ENCODE measurements at regions not wholly inside any gene's neighbourhood (a gene's known extent, or its start where the extent isn't known, plus 50 kb on each side); places are given as distances from the start of the nearest gene placed in this dataset.

GRCh38 chr5:117519957-117520500 lies 945.4 kb upstream of the SEMA6A start:
- 61% methylated on average over 3 of the region's 3 CpGs for WGBS
- Histone ChIP-seq H3K27me3 (replicated peaks; ENCODE audit: insufficient read depth) (no peaks in the 10 kb centered on the region), H3K36me3 (no peaks in the 10 kb centered on the region), H3K4me3 (no peak overlapping the region), H3K9me3 (no peaks in the 10 kb centered on the region), H3K27ac (no peak overlapping the region), H3K4me1 (replicated peaks) (no peaks in the 10 kb centered on the region)
- intact Hi-C loops (cut with DNase I): no loop called here
- TF ChIP-seq CTCF (IDR thresholded peaks at IDR 0.05): no peak
- TF ChIP-seq POLR2A (IDR thresholded peaks at IDR 0.05): no peak
- TF ChIP-seq POLR2AphosphoS5 (IDR thresholded peaks at IDR 0.05): no peak
- DNase-seq (ENCODE audit: low spot score): no peak

- no peak for TF ChIP-seq CTCF (IDR thresholded peaks at IDR 0.05)
- no peak for TF ChIP-seq POLR2AphosphoS5 (IDR thresholded peaks at IDR 0.05)
- TF ChIP-seq POLR2A (IDR thresholded peaks at IDR 0.05): no peak
- no peaks in the 10 kb centered on the region for H3K9me3 ChIP-seq
- 87% methylated on average over 2 of the region's 2 CpGs for WGBS
Observed at GRCh38 chr5:117504305-117504704, 929.7 kb upstream of the SEMA6A start.

GRCh38 chr5:117497601-117498000 lies 923.0 kb upstream of the SEMA6A start:
- Histone ChIP-seq H3K4me3 (no peak overlapping the region), H3K9me3 (no peaks in the 10 kb centered on the region), H3K27ac (no peak overlapping the region), H3K27me3 (replicated peaks; ENCODE audit: insufficient read depth) (no peaks in the 10 kb centered on the region), H3K4me1 (replicated peaks) (no peaks in the 10 kb centered on the region), H3K36me3 (no peaks in the 10 kb centered on the region)
- no peak for DNase-seq (ENCODE audit: low spot score)
- intact Hi-C loops (cut with DNase I): no loop called here
- 53% methylated on average over 3 of the region's 3 CpGs for WGBS
- TF ChIP-seq CTCF (IDR thresholded peaks at IDR 0.05): no peak
- TF ChIP-seq POLR2A (IDR thresholded peaks at IDR 0.05): no peak
- no peak for TF ChIP-seq POLR2AphosphoS5 (IDR thresholded peaks at IDR 0.05)

More at GRCh38 chr5:117504305-117504704, 929.7 kb upstream of the SEMA6A start:
- H3K27ac ChIP-seq: no peak overlapping the region
- DNase-seq (ENCODE audit: low spot score): no peak
- H3K27me3 ChIP-seq (replicated peaks; ENCODE audit: insufficient read depth): no peaks in the 10 kb centered on the region
- no peaks in the 10 kb centered on the region for H3K4me1 ChIP-seq (replicated peaks)
- intact Hi-C loops (cut with DNase I): no loop called here
- no peak overlapping the region for H3K4me3 ChIP-seq
- H3K36me3 ChIP-seq: no peaks in the 10 kb centered on the region

GRCh38 chr5:117496801-117497200 lies 922.2 kb upstream of the SEMA6A start:
- DNase-seq (ENCODE audit: low spot score): no peak
- Histone ChIP-seq H3K36me3 (no peaks in the 10 kb centered on the region), H3K27me3 (replicated peaks; ENCODE audit: insufficient read depth) (no peaks in the 10 kb centered on the region), H3K4me3 (no peak overlapping the region), H3K9me3 (no peaks in the 10 kb centered on the region), H3K27ac (no peak overlapping the region), H3K4me1 (replicated peaks) (no peaks in the 10 kb centered on the region)
- no peak for TF ChIP-seq POLR2AphosphoS5 (IDR thresholded peaks at IDR 0.05)
- TF ChIP-seq POLR2A (IDR thresholded peaks at IDR 0.05): no peak
- no peak for TF ChIP-seq CTCF (IDR thresholded peaks at IDR 0.05)
- 81% methylated on average over 1 of the region's 1 CpG for WGBS
- intact Hi-C loops (cut with DNase I): no loop called here

- no peak overlapping the region for H3K4me3 ChIP-seq
- no peaks in the 10 kb centered on the region for H3K4me1 ChIP-seq (replicated peaks)
- H3K27me3 ChIP-seq (replicated peaks; ENCODE audit: insufficient read depth): no peaks in the 10 kb centered on the region
- TF ChIP-seq CTCF (IDR thresholded peaks at IDR 0.05): no peak
- no peak for TF ChIP-seq POLR2A (IDR thresholded peaks at IDR 0.05)
- TF ChIP-seq POLR2AphosphoS5 (IDR thresholded peaks at IDR 0.05): no peak
- H3K36me3 ChIP-seq: no peaks in the 10 kb centered on the region
- 93% methylated on average over 2 of the region's 2 CpGs for WGBS
- no peak overlapping the region for H3K27ac ChIP-seq
- intact Hi-C loops (cut with DNase I): no loop called here
- H3K9me3 ChIP-seq: no peaks in the 10 kb centered on the region
- DNase-seq (ENCODE audit: low spot score): no peak
Observed at GRCh38 chr5:117494188-117494587, 919.6 kb upstream of the SEMA6A start.
